ENCODE measurements at regions not wholly inside any gene's neighbourhood (a gene's known extent, or its start where the extent isn't known, plus 50 kb on each side); places are given as distances from the start of the nearest gene placed in this dataset.

- no peak for TF ChIP-seq FOXP1 (CRISPR knock-in tag; IDR thresholded peaks at IDR 0.05)
- no peak for TF ChIP-seq SIN3A (IDR thresholded peaks at IDR 0.05; ENCODE audit: borderline replicate concordance in 2 of 2, control insufficient read depth in 1 of 2, low read depth in 2 of 2, low read length in 2 of 2)
- TF ChIP-seq DPF2 (IDR thresholded peaks at IDR 0.05): no peak
Measured at GRCh38 chr4:173684223-173684622, 154.2 kb upstream of the HAND2 start.

Data from K562 (cell line).